Activated naive CD8-positive, alpha-beta T cell treated with anti-CD3 and anti-CD28 coated beads, Interleukin-2, amount 50 U/mL, for 16 hours (primary cell): ENCODE measurements at regions not wholly inside any gene's neighbourhood (a gene's known extent, or its start where the extent isn't known, plus 50 kb on each side); places are given as distances from the start of the nearest gene placed in this dataset.
"Not testable (repeated sequence)": the region's sequence is repeated elsewhere in the genome, so short reads cannot be mapped to it uniquely, and the experiment has no call there.

ENCODE experiments used
- DNase-seq: peaks from one replicate; pipeline ENCODE4 v3.0.0-alpha.2; 2020; ENCODE audit warnings: low read depth, low spot score

- DNase-seq: no peak
Measured at GRCh38 chr6:130494729-130495128, 128.9 kb downstream of the TMEM200A start.

DNA sequence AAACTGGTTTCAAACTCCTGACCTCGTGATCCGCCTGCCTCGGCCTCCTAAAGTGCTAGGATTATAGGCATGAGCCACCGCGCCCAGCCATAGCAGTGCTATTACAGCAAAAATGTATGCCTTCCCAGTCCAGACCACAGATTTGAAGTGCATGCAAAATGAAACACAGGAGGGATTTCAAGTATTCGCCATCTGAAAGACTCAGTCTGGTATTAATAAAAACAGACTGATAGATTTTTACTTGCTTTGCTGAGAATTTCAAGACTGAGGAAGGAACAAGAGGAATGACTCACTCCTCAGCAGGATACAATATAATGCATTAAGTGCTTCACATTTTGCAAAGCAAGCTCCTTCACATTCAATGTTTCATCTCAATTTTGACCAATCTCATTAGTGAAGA lies 134.9 kb downstream of the TMEM200A start:
- DNase-seq: no peak

DNA sequence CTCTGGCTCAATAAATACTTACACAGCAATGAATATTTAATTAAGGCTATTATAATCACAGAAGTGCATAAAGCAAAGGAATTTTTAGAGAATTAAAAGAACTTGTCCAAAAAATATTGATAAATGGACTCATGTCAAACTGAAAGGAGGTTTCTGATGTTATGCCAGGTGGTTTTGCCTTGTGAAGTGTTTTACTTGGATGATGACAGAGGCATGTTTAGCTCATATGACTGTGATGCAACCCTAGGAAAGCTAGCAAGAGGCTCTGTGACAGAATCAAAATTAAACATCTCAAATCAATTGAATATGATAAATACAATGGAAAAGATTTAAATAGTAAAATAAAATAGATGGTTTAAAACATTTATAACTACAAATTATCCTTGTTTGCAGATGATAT lies 137.3 kb downstream of the TMEM200A start:
- no peak for DNase-seq

DNA sequence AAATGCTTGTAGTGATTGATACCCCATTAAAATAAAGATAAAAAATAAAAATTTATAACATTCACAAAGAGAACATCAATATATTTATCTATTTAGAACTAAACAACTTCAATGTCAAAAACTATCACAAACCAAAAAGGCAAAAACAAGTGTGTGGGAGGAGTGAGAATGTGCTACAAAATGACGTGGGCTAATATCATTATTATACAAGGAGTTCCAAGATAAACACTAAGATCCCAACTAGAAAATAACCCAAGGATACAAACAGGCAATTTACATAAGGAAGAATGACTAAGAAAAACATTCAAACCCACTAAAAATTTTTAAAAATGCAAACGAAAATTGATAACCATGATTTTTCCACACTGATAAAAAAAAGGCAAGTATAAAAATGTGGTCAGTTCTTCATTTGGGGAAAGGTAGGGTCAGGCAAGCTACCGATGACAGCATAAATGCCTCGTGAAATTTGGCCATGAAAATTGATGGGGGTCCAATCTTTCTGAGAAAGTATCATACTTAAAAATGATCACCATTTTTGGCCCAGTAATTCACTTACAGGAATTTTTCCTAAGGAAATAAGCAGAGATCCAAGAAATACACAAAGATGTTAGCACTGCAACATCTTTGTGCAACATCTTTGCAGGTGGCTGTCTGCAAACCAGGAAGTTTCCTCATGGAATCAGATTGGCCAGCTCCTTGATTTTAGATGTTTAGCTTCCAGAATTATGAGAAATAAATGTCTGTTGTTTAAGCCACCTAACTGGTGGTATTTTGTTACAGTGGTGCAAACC lies 140.2 kb downstream of the TMEM200A start:
- DNase-seq: no peak

DNA sequence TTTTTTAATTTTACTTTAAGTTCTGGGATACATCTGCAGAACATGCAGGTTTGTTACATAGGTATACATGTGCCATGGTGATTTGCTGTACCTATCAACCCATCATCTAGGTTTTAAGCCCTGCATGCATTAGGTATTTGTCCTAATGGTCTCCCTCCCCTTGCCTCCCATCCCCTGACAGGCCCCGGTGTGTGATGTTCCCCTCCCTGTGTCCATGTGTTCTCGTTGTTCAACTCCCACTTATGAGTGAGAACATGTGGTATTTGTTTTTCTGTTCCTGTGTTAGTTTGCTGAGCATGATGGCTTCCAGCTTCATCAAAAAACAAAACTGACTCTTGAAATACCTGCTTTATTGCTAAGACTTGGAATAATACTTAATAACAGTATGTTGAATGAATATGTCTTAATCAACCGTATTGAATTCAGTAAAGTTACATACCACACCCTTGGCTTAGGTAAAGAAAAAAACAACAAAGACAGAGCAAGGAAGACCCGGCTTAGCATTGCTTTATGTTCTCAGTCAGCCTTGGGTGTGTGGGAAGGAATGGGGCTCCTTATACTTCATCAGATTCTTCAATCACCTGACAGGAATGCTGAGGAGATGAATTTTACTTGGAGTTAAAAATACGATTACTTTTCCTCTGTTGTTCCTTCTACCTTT lies 141.3 kb downstream of the TMEM200A start:
- not testable (repeated sequence) for DNase-seq

- DNase-seq: no peak
Measured at GRCh38 chr6:130507666-130508028, 141.8 kb downstream of the TMEM200A start.

- no peak for DNase-seq
Measured at GRCh38 chr6:130513770-130514169, 148.0 kb downstream of the TMEM200A start.

GRCh38 chr6:130514712-130515111 lies 148.9 kb downstream of the TMEM200A start:
- no peak for DNase-seq

GRCh38 chr6:130515306-130515705 lies 149.5 kb downstream of the TMEM200A start:
- no peak for DNase-seq

DNA sequence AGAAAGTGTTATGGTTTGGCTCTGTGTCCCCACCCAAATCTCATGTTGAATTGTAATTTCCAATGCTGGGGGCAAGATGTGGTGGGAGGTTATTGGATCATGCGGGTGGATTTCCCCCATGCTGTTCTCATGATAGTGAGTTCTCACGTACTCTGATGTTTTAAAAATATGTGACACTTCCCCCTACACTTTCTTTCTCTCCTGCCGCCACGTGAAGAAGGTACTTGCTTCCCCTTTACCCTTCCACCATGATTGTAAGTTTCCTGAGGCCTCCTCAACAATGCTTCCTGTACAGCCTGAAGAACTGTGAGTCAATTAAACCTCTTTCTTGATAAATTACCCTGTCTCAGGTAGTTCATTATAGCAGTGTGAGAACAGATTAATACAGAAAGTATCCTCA lies 150.8 kb downstream of the TMEM200A start:
- DNase-seq: no peak

DNA sequence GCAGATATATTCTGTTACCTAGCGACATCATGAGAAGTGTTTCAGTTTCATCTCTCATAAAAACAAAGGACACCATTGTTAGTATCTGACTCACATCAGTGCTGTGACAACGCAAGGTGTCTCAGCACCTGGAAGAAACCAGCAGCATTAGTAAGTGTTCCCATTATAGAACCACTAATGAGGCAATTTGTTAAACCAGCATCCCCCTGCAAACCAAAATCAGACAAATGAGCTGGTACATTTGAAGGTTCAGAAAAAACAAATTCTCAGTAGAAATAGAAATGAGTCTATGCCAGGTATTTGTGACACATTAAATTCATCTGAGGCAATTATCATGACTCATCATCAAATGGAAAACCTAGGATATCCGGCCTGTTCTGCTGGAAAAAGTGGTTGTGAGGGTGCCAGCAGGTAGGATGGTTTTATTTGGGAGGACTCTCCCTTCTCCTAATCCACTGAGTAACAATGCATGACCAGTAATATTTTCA lies 151.7 kb downstream of the TMEM200A start:
- no peak for DNase-seq

DNA sequence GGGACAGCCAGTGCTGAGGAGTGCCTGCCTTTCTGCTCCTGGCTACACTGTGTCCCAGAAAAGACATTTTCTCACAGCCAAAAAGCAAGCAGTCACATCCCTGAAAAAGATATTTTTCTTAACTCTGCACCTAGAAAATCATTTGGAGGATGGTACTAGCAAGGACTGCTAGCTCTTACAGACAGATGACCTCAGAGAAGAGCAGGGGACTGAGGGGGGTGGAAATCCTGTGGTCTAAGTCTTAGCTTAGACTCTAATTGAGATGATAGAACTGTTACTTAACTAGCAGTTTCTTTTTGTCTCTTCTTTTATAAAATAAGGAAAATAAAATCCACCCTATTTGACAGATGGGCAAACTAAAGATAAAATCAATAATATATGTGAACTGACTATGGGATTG lies 152.8 kb downstream of the TMEM200A start:
- no peak for DNase-seq

GRCh38 chr6:130520221-130520620 lies 154.4 kb downstream of the TMEM200A start:
- DNase-seq: no peak

GRCh38 chr6:130520801-130521200 lies 155.0 kb downstream of the TMEM200A start:
- DNase-seq: no peak

DNA sequence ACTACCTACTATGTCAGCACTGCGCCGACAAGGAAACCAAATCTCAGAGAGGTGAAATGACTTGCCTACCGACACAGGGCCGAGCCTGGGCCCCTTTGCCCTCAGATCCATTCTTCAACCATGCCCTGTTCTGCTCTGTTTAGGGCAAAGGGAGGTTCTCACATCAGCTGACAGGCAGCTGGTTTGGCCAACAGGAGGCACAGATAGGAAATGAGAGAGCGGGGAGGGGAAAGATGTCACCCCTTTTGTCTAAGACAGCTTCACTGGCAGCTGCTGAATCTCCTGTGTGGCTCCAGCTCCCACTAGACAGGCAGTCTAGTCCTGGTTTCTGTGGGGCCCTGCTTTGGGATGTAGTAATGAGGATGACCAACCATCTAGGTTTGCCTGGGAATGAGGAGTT lies 158.7 kb downstream of the TMEM200A start:
- DNase-seq: no peak

DNA sequence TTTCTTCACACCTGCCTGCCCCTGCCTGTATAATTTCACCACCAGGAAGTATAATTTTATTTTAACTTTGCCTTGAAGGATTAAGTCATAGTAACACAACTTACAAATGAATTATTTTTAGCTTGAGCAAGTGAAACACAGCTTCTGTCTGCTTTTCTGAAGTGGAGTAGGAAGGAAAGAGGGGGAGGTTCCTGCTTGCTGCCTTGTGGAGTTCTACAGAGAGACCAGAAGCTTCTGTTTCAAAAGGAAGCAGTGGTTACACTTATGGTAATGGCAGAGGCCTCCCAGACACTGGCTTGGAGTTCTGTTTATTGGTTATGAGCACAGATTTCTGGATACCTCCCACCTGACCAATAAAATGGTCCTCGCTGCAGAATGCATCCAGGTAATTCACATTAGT lies 159.6 kb downstream of the TMEM200A start:
- DNase-seq: no peak

- no peak for DNase-seq
Measured at GRCh38 chr6:130526466-130526865, 160.6 kb downstream of the TMEM200A start.

DNA sequence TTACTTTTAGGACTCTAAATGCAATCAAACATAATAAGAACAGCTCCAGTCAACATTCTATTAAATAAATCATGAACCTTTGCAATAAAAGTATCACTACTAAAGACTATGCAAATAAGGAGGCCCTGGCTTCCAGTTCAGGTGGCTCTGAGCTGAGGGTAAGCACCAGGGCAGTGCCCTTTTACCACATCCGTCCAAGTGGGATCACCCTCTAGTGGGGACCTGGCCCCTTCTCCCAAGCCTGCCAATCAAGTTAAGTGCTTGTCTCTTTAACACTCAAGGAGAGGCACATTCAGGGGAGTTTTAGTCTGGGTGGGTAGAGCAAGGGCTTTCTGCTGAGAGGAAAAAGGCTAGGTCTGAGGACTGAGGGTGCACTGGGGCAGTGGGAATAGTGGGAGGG lies 161.4 kb downstream of the TMEM200A start:
- no peak for DNase-seq

DNA sequence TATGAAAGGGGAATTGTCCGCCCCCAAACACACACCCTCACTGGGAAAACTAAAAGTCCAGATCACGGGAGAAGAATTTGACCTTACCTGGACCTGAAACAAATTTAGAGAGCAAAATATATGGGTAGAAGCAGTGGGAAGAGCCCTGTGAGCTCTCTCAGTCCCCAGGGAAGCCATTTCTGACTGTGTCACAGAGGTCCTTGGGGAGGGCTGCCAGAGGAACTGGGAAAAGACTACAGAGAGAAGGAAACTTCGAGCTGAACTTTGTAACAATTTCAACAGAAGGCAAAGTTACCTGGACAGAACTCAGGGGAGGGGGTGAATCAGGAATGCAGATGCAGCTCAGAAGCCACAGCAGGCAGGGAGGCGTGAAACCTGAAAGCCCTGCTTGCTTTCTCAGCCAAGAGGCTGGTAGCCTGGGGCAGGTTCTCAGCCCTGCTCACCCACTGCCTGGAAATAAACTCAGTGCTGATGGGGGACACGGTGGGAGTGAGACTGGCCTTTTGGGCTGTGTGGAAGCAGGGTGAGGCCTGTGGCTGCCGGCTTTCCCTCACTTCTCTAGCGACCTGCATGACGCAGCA lies 163.8 kb downstream of the TMEM200A start:
- DNase-seq: no peak

- no peak for DNase-seq
Measured at GRCh38 chr6:130534627-130535026, 168.8 kb downstream of the TMEM200A start.

DNA sequence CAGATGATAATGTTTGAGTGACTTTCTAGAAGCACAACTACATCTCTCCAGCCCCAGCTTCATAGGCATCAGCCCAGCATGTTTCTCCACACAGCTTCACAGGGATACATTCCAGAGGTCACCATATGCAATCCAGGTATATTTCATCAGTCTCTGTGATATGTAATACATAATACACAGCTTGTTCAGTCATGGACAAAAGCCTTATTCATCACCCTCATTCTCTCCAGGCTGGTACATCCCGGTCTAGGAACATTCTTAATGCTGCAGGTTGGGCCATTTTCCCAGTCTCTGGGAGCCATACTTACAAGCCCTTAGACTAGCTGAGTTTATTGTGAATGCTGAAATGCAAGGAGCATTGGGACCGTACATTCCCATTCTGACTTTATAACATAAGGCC lies 169.4 kb downstream of the TMEM200A start:
- DNase-seq: no peak

- no peak for DNase-seq
Measured at GRCh38 chr6:130537447-130537846, 171.6 kb downstream of the TMEM200A start.

- no peak for DNase-seq
Measured at GRCh38 chr6:130547723-130548122, 181.9 kb downstream of the TMEM200A start.
